Panc1 (cell line): ENCODE measurements at regions not wholly inside any gene's neighbourhood (a gene's known extent, or its start where the extent isn't known, plus 50 kb on each side); places are given as distances from the start of the nearest gene placed in this dataset.

Experiments used
- POLR2AphosphoS5 ChIP-seq: IDR thresholded peaks from 2 replicates; pipeline ENCODE4 v1.6.1; 2012; ENCODE audit warnings: mild to moderate bottlenecking, low read depth, low read length, moderate library complexity
- TCF7L2 ChIP-seq: IDR thresholded peaks from 2 replicates; pipeline ENCODE4 v1.6.1; 2011; ENCODE audit warnings: mild to moderate bottlenecking, low read depth, low read length, inconsistent platforms
- TF ChIP-seq, protein P1 (sequence below): fragments of 450-650 bp; IDR thresholded peaks from 2 replicates; pipeline ENCODE4 v1.5.1; 2017; ENCODE audit warnings: mild to moderate bottlenecking

DNA sequence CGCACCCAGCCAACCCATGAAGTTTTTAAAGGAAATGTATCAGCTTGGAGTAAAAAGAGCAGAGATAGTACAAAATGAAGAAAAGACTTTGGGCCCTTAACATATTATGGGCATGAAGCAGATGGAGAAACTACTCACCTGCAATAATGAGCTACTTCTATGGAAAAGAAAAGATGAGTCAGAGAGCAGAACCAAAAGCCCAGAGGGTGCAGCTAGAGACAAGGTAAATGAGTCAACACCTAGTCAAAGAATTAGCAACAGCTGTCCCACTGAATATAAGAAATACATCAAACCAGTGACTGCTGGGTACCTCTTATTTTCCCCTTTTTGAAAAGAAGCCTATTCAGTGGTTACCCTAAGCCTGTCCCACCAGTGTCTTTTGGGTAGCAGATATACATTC lies 61.8 kb downstream of the RPL27A start:
- TF ChIP-seq, protein P1, sequence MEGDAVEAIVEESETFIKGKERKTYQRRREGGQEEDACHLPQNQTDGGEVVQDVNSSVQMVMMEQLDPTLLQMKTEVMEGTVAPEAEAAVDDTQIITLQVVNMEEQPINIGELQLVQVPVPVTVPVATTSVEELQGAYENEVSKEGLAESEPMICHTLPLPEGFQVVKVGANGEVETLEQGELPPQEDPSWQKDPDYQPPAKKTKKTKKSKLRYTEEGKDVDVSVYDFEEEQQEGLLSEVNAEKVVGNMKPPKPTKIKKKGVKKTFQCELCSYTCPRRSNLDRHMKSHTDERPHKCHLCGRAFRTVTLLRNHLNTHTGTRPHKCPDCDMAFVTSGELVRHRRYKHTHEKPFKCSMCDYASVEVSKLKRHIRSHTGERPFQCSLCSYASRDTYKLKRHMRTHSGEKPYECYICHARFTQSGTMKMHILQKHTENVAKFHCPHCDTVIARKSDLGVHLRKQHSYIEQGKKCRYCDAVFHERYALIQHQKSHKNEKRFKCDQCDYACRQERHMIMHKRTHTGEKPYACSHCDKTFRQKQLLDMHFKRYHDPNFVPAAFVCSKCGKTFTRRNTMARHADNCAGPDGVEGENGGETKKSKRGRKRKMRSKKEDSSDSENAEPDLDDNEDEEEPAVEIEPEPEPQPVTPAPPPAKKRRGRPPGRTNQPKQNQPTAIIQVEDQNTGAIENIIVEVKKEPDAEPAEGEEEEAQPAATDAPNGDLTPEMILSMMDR: no peak
- no peak for TF ChIP-seq TCF7L2
- TF ChIP-seq POLR2AphosphoS5: no peak
